Stimulated activated CD8-positive, alpha-beta memory T cell treated with anti-CD3 and anti-CD28 coated beads, Interleukin-15, amount 100 ng/mL, for 24 hours (primary cell): ENCODE measurements at regions not wholly inside any gene's neighbourhood (a gene's known extent, or its start where the extent isn't known, plus 50 kb on each side); places are given as distances from the start of the nearest gene placed in this dataset.
"Not testable (repeated sequence)": the region's sequence is repeated elsewhere in the genome, so short reads cannot be mapped to it uniquely, and the experiment has no call there.

ENCODE experiments used
- DNase-seq: peaks from one replicate; pipeline ENCODE4 v3.0.0-alpha.2; 2020; ENCODE audit warnings: low read depth

- no peak for DNase-seq
These were observed 578.9 kb upstream of the NR5A2 start for GRCh38 chr1:199448646-199449045.

GRCh38 chr1:199449221-199449620, 578.3 kb upstream of the NR5A2 start:
- DNase-seq: no peak

GRCh38 chr1:199449681-199450080, 577.8 kb upstream of the NR5A2 start:
- DNase-seq: no peak

- DNase-seq: no peak
These were observed 574.9 kb upstream of the NR5A2 start for GRCh38 chr1:199452627-199453026.

DNA sequence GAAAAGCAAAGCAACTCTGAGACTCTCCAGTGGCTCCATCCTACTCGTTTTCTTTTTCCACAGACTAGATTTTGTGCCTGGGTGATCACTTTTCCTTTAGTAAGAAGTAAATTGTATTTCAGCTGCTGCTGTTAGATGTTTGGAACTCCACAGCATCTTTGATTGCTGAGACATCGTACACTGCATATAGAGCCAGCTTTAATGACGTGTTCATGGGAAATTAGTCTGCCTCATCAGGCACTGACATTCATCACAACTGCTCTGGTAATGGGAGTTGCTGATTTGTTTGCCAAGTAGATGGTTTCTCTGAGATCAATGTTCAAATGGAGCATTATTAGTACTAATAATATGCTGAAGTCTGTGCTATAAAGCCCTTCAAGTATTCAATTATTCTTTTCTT, 573.8 kb upstream of the NR5A2 start:
- DNase-seq: no peak

DNA sequence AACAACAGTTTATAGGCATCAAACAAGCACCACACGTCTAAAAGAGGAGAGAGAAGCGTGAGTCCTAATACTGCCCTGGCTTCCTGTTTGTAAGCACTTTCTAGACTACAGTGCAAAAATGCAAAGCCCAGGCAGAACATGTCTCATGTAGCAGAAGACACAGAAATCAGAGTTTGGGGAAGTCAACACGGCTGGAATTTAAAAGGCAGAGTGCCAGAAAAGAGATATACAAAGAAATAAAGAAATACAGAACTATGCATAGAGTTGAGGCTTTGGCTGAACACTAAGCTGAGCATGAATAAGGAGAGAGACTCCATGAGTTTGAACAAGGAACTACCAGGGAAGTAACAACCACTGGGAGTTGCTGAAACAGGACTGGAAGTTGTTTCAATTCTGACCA, 566.6 kb upstream of the NR5A2 start:
- DNase-seq: no peak

GRCh38 chr1:199463521-199464127, 563.9 kb upstream of the NR5A2 start:
- no peak for DNase-seq

GRCh38 chr1:199466961-199467360, 560.5 kb upstream of the NR5A2 start:
- no peak for DNase-seq

DNA sequence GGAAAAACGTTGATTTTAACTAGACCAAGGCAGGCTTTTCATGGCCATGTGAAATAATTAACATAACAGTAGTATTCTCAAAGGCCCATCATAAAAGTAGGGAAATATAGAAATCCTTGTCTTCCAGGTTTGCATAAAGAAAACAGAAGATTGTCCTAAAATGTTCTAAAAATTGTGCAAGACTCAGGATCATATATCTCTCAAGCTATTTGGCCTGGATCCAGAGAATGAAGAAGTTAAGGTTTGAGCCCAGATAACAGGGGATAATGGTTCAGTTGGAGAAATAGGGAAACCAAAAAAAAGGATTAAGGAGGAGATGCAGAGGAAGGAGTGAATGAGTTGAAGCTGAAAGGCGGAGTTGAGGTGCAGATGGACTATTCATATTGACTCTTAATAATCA, 555.5 kb upstream of the NR5A2 start:
- DNase-seq: no peak

- no peak for DNase-seq
These were observed 554.5 kb upstream of the NR5A2 start for GRCh38 chr1:199472978-199473377.

DNA sequence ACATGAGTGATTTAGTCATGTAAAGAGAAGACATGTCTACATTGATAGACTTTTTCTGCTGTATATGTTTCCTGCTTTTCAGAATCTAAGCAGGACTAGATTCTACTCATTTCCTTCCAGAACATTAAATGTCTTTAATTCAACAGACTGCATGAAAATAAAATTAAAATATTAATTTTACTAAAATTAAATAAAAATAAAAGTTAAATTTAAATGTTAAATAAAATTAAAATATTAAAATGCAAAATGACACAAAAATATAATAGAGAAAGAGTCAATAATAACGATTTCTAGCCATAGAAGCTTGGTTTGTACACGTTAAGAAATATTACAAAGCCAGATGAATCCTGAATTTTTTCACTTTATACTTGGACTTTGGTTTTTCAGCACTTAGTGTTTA, 552.8 kb upstream of the NR5A2 start:
- DNase-seq: no peak

GRCh38 chr1:199482426-199482825, 545.1 kb upstream of the NR5A2 start:
- DNase-seq: no peak

- DNase-seq: no peak
These were observed 537.9 kb upstream of the NR5A2 start for GRCh38 chr1:199489594-199489993.

GRCh38 chr1:199490769-199491527, 536.6 kb upstream of the NR5A2 start:
- no peak for DNase-seq

GRCh38 chr1:199495432-199495831, 532.1 kb upstream of the NR5A2 start:
- DNase-seq: no peak

- DNase-seq: not testable (repeated sequence)
These were observed 528.7 kb upstream of the NR5A2 start for GRCh38 chr1:199498802-199499201.

DNA sequence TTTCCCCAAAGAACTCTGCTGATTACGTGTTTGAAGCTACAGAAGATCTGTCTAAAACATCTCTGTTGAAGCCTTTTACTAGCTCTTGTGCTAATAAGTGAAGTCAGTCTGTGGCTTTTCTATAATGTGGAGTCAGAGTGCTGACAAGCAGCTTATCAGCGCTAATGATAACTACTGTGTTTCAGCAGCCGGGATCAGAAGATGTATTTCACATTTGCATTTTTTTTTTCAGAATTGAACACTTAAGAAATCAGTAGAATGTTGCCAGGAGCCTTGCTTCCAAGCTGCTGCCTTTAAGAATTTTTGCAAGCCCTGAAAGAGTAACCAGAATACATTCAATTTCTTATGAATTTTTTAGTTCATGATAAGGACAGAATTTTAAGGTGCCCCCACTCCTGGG, 519.4 kb upstream of the NR5A2 start:
- DNase-seq: no peak

GRCh38 chr1:199508653-199509052, 518.9 kb upstream of the NR5A2 start:
- DNase-seq: no peak

GRCh38 chr1:199509456-199509855, 518.1 kb upstream of the NR5A2 start:
- DNase-seq: no peak

- DNase-seq: no peak
These were observed 517.2 kb upstream of the NR5A2 start for GRCh38 chr1:199510314-199510713.

GRCh38 chr1:199512037-199512710, 515.3 kb upstream of the NR5A2 start:
- no peak for DNase-seq

GRCh38 chr1:199515261-199515660, 512.2 kb upstream of the NR5A2 start:
- DNase-seq: no peak

- no peak for DNase-seq
These were observed 505.2 kb upstream of the NR5A2 start for GRCh38 chr1:199522338-199522737.
